ENCODE measurements at regions not wholly inside any gene's neighbourhood (a gene's known extent, or its start where the extent isn't known, plus 50 kb on each side); places are given as distances from the start of the nearest gene placed in this dataset.

DNA sequence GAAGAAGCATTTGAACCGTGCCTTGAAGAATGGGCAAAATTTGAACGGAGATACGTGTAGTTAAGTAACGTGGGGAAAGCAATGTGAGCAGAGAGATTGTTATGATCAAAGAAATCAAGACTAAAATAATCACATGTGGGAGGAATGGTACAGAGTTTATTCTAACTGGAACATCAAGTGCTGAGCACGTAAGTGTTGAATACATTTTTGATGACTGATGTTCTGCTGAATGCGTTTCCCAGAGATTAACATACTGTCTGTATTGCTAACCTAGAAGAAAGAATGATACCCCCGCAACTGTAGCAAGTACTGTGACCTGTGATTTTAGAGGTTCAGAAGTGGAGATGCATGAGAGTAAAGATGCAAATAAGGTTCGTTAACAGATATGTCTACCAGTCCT lies 146.9 kb upstream of the EPHA7 start:
- TF ChIP-seq SUZ12 (IDR thresholded peaks at IDR 0.05; ENCODE audit: extremely low read depth, insufficient read depth, insufficient read length) (no peak), YY1 (IDR thresholded peaks at IDR 0.05; ENCODE audit: insufficient read depth, insufficient read length) (no peak), ZNF274 (IDR thresholded peaks at IDR 0.05; ENCODE audit: low read depth, low read length) (no peak)

Data from NT2/D1 (cell line).